HCT116 (cell line): ENCODE measurements at regions not wholly inside any gene's neighbourhood (a gene's known extent, or its start where the extent isn't known, plus 50 kb on each side); places are given as distances from the start of the nearest gene placed in this dataset.

Experiments
- ATAC-seq: fragments of 200-7000 bp; cut with Tn5 transposase; 2 replicates; pipeline ENCODE4 v1.9.1; 2020; ENCODE audit warnings: mild to moderate bottlenecking, moderate library complexity
- BruUV-seq: library from RNA; stranded (reverse); fragments of 400-500 nt; replicated peaks from 2 replicates; lab custom pipeline; 2021; lab: Mats Ljungman, UMichigan
- CTCF ChIA-PET: fragments of 300-600 bp; sonication (Branson Sonifier 250); formaldehyde crosslinking; loops from one replicate; lab custom pipeline; 2021; ENCODE audit warnings: antibody characterized with exemption; lab: Charles Lee
- POLR2A ChIA-PET: fragments of 300-600, 350-600 bp; sonication (Branson Sonifier 250); formaldehyde crosslinking; loops from one replicate; lab custom pipeline; 2021; ENCODE audit warnings: antibody characterized with exemption; lab: Charles Lee
- RAD21 ChIA-PET, 2 experiments: fragments of 300-600 bp; sonication (Branson Sonifier 250); formaldehyde crosslinking; loops; one replicate each; lab custom pipeline; 2023; ENCODE audit warnings: low total read pairs in 2 of 2; ENCODE audit not compliant: uncharacterized antibody in 2 of 2, unreplicated experiment in 2 of 2, low non-redundant PET in 1 of 2; lab: Charles Lee
- DNase-seq: peaks from one replicate; pipeline ENCODE4 v3.0.0-alpha.2; 2010; ENCODE audit warnings: low read depth, low spot score
- H2AFZ ChIP-seq: fragments of 200-600 bp; shearing (Covaris generic), sonication (generic); 2 replicates; pipeline ENCODE4 v1.6.1; 2017; ENCODE audit warnings: low read depth, mixed run types, mixed read lengths, antibody characterized with exemption, low read length; ENCODE audit not compliant: poor library complexity, severe bottlenecking
- H3K27ac ChIP-seq: 2 replicates; pipeline ENCODE4 v1.5.1; 2012; ENCODE audit warnings: low read depth, low read length
- H3K27me3 ChIP-seq: fragments of 200-600 bp; sonication (generic); 2 replicates; pipeline ENCODE4 v1.6.1; 2016; ENCODE audit warnings: mixed run types, low read length, mixed read lengths; ENCODE audit not compliant: insufficient read depth
- H3K36me3 ChIP-seq, 2 experiments: fragments of 200-500 bp in 1 of 2; fragments of 200-600 bp in 1 of 2; sonication (Bioruptor generic) in 1 of 2; sonication (generic) in 1 of 2; 2 replicates each; pipeline versions ENCODE4 v1.5.1 to v1.6.1; 2014 to 2016; ENCODE audit warnings: low read length in 2 of 2, inconsistent platforms in 1 of 2, mixed read lengths in 1 of 2, mixed run types in 1 of 2; ENCODE audit not compliant: insufficient read depth in 2 of 2, control insufficient read depth in 1 of 2
- H3K4me1 ChIP-seq, 2 experiments: fragments of 200-600 bp in 1 of 2; sonication (generic) in 1 of 2; 2 replicates each; pipeline versions ENCODE4 v1.5.1 to v1.6.1; 2012 to 2017; ENCODE audit warnings: low read length in 2 of 2, inconsistent platforms in 1 of 2, mild to moderate bottlenecking in 1 of 2, mixed read lengths in 1 of 2, mixed run types in 1 of 2, moderate library complexity in 1 of 2; ENCODE audit not compliant: insufficient read depth in 2 of 2, control insufficient read depth in 1 of 2
- H3K4me2 ChIP-seq: fragments of 200-600 bp; sonication (generic); 2 replicates; pipeline ENCODE4 v1.6.1; 2017; ENCODE audit warnings: mixed run types, low read length, mixed read lengths
- H3K4me3 ChIP-seq, 2 experiments: fragments of 200-600 bp in 1 of 2; sonication (generic) in 1 of 2; replicated peaks in 1 of 2; 2 replicates each; pipeline ENCODE4 v1.5.1; 2011 to 2016; ENCODE audit warnings: low read length in 2 of 2, control low read depth in 1 of 2, low read depth in 1 of 2, mild to moderate bottlenecking in 1 of 2, mixed read lengths in 1 of 2, mixed run types in 1 of 2
- H3K79me2 ChIP-seq: fragments of 200-600 bp; sonication (generic); 2 replicates; pipeline ENCODE4 v1.6.1; 2017; ENCODE audit warnings: mild to moderate bottlenecking, mixed run types, low read length, moderate library complexity, mixed read lengths; ENCODE audit not compliant: insufficient read depth
- H3K9ac ChIP-seq: fragments of 200-600 bp; sonication (generic); 2 replicates; pipeline ENCODE4 v1.6.1; 2016; ENCODE audit warnings: low read length, mixed read lengths
- H3K9me2 ChIP-seq: fragments of 200-600 bp; sonication (generic), shearing (Covaris generic); 2 replicates; pipeline ENCODE4 v1.6.1; 2017; ENCODE audit warnings: mixed run types, mild to moderate bottlenecking, moderate library complexity; ENCODE audit not compliant: insufficient read depth
- H3K9me3 ChIP-seq, 2 experiments: fragments of 200-500 bp in 1 of 2; fragments of 200-600 bp in 1 of 2; sonication (Bioruptor generic) in 1 of 2; sonication (generic) in 1 of 2; 2 replicates each; pipeline ENCODE4 v1.6.1; 2014 to 2017; ENCODE audit warnings: low read length in 2 of 2, mixed read lengths in 2 of 2, inconsistent platforms in 1 of 2, low read depth in 1 of 2, mild to moderate bottlenecking in 1 of 2, mixed run types in 1 of 2, moderate library complexity in 1 of 2; ENCODE audit not compliant: control insufficient read depth in 1 of 2, insufficient read depth in 1 of 2
- H4K20me1 ChIP-seq: fragments of 200-600 bp; sonication (generic), shearing (Covaris generic); 2 replicates; pipeline ENCODE4 v1.6.1; 2017; ENCODE audit warnings: mixed run types, mild to moderate bottlenecking, moderate library complexity; ENCODE audit not compliant: insufficient read depth
- CEBPB ChIP-seq: IDR thresholded peaks from 2 replicates; pipeline ENCODE4 v1.6.1; 2012; ENCODE audit warnings: low read depth
- ELF1 ChIP-seq: IDR thresholded peaks from 2 replicates; pipeline ENCODE4 v1.6.1; 2012; ENCODE audit warnings: low read depth, borderline replicate concordance
- EZH2phosphoT487 ChIP-seq: fragments of 200-600 bp; IDR thresholded peaks from 2 replicates; pipeline ENCODE4 v1.6.1; 2018; ENCODE audit warnings: antibody characterized with exemption, borderline replicate concordance
- POLR2AphosphoS5 ChIP-seq: IDR thresholded peaks from 2 replicates; pipeline ENCODE4 v1.6.1; 2011; ENCODE audit warnings: mild to moderate bottlenecking, low read depth, low read length, moderate library complexity
- RAD21 ChIP-seq: IDR thresholded peaks from 2 replicates; pipeline ENCODE4 v1.6.1; 2012; ENCODE audit warnings: low read depth, mild to moderate bottlenecking
- SIN3A ChIP-seq: IDR thresholded peaks from 2 replicates; pipeline ENCODE4 v1.6.1; 2012; ENCODE audit warnings: low read depth
- SRF ChIP-seq: IDR thresholded peaks from 2 replicates; pipeline ENCODE4 v1.6.1; 2012; ENCODE audit warnings: low read depth
- TCF7L2 ChIP-seq: IDR thresholded peaks from 2 replicates; pipeline ENCODE4 v1.7.0; 2011; ENCODE audit warnings: borderline replicate concordance, inconsistent platforms; ENCODE audit not compliant: insufficient read depth, insufficient read length; ENCODE audit errors: extremely low read depth
- YY1 ChIP-seq: IDR thresholded peaks from 2 replicates; pipeline ENCODE4 v1.6.1; 2011; ENCODE audit warnings: low read length, low read depth, moderate library complexity, mild to moderate bottlenecking; ENCODE audit not compliant: insufficient replicate concordance; ENCODE audit errors: extremely low read depth
- ZNF274 ChIP-seq: fragments of 200-500 bp; sonication (Bioruptor generic); IDR thresholded peaks from 2 replicates; pipeline ENCODE4 v1.6.1; 2014; ENCODE audit warnings: mild to moderate bottlenecking, low read depth, low read length, inconsistent platforms
- intact Hi-C: fragments of 100-400 bp; cut with micrococcal nuclease; formaldehyde crosslinking; loops from 2 replicates; pipeline ENCODE4 v1.10.0; 2022
- TF ChIP-seq, protein P1 (sequence below): IDR thresholded peaks from 2 replicates; pipeline ENCODE4 v1.6.1; 2012
- TF ChIP-seq, protein P2 (sequence below): IDR thresholded peaks from 2 replicates; pipeline ENCODE4 v1.6.1; 2011; ENCODE audit warnings: mild to moderate bottlenecking, low read length, moderate library complexity; ENCODE audit not compliant: insufficient replicate concordance; ENCODE audit errors: extremely low read depth
- TF ChIP-seq, protein P3 (sequence below), 3 experiments: fragments of 200-600 bp in 1 of 3; sonication (generic) in 1 of 3; IDR thresholded peaks in 2 of 3; conservative IDR thresholded peaks in 1 of 3; 2 replicates each; pipeline ENCODE4 v1.5.1; 2012 to 2017; ENCODE audit warnings: low read depth in 2 of 3, low read length in 2 of 3, antibody characterized with exemption in 1 of 3, borderline replicate concordance in 1 of 3, control low read depth in 1 of 3, mild to moderate bottlenecking in 1 of 3, mixed read lengths in 1 of 3, mixed run types in 1 of 3, moderate library complexity in 1 of 3; ENCODE audit not compliant: insufficient read depth in 1 of 3
- TF ChIP-seq, protein P4 (sequence below): IDR thresholded peaks from 2 replicates; pipeline ENCODE4 v1.6.1; 2012

DNA sequence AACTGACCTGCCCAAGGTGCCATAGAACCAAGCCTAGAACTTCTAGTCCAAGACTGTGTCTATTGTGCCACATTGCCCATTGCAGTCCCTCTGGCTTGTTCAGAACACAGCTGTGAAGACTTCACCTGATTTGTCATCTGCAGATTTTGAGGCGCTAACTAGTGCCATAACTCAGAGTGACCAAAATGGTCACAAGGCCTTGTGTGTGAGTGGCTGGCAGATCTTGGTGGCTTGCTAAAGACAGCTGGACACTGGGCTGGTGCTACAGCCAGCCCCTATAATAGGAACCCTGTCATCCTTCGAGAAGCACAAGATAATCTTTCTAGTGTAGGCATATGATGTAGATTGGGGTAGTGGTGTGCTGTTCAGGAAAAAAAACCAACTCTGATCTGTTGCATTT is 63.7 kb upstream of the IFNLR1 start:
- H3K9me3 ChIP-seq: no peaks in the 10 kb centered on the region
- CTCF ChIA-PET: no interaction called here
- H2AFZ ChIP-seq: no peak overlapping the region
- H3K9me2 ChIP-seq: no peaks in the 10 kb centered on the region
- H3K79me2 ChIP-seq: no peaks in the 10 kb centered on the region
- DNase-seq: no peak
- no peaks in the 10 kb centered on the region for H3K36me3 ChIP-seq
- peaks cover 0 to 6% of the 10 kb centered on the region in 2 experiments; a peak in 1 of 4 replicates for H3K4me1 ChIP-seq
- intact Hi-C loops: no loop called here
- POLR2A ChIA-PET: no interaction called here
- TF ChIP-seq CEBPB (no peak), SRF (no peak), EZH2phosphoT487 (no peak), RAD21 (no peak), ELF1 (no peak), POLR2AphosphoS5 (no peak), SIN3A (no peak), TCF7L2 (no peak), YY1 (no peak), ZNF274 (no peak)
- TF ChIP-seq, protein P1, sequence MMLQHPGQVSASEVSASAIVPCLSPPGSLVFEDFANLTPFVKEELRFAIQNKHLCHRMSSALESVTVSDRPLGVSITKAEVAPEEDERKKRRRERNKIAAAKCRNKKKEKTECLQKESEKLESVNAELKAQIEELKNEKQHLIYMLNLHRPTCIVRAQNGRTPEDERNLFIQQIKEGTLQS: no peak
- TF ChIP-seq, protein P2, sequence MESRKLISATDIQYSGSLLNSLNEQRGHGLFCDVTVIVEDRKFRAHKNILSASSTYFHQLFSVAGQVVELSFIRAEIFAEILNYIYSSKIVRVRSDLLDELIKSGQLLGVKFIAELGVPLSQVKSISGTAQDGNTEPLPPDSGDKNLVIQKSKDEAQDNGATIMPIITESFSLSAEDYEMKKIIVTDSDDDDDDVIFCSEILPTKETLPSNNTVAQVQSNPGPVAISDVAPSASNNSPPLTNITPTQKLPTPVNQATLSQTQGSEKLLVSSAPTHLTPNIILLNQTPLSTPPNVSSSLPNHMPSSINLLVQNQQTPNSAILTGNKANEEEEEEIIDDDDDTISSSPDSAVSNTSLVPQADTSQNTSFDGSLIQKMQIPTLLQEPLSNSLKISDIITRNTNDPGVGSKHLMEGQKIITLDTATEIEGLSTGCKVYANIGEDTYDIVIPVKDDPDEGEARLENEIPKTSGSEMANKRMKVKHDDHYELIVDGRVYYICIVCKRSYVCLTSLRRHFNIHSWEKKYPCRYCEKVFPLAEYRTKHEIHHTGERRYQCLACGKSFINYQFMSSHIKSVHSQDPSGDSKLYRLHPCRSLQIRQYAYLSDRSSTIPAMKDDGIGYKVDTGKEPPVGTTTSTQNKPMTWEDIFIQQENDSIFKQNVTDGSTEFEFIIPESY: no peak
- TF ChIP-seq, protein P3, sequence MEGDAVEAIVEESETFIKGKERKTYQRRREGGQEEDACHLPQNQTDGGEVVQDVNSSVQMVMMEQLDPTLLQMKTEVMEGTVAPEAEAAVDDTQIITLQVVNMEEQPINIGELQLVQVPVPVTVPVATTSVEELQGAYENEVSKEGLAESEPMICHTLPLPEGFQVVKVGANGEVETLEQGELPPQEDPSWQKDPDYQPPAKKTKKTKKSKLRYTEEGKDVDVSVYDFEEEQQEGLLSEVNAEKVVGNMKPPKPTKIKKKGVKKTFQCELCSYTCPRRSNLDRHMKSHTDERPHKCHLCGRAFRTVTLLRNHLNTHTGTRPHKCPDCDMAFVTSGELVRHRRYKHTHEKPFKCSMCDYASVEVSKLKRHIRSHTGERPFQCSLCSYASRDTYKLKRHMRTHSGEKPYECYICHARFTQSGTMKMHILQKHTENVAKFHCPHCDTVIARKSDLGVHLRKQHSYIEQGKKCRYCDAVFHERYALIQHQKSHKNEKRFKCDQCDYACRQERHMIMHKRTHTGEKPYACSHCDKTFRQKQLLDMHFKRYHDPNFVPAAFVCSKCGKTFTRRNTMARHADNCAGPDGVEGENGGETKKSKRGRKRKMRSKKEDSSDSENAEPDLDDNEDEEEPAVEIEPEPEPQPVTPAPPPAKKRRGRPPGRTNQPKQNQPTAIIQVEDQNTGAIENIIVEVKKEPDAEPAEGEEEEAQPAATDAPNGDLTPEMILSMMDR (IDR thresholded peaks at IDR 0.05 in 2 of 3, conservative IDR thresholded peaks at IDR 0.05 in 1 of 3; ENCODE audit: borderline replicate concordance in 1 of 3, insufficient read depth in 1 of 3, low read depth in 2 of 3, low read length in 2 of 3): no peak
- TF ChIP-seq, protein P4, sequence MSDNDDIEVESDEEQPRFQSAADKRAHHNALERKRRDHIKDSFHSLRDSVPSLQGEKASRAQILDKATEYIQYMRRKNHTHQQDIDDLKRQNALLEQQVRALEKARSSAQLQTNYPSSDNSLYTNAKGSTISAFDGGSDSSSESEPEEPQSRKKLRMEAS: no peak
- TF ChIP-seq, all 23 proteins: peak for 0
- RAD21 ChIA-PET: no interaction called here
- Histone ChIP-seq H3K27me3 (no peaks in the 10 kb centered on the region), H3K27ac (no peak overlapping the region), H4K20me1 (no peaks in the 10 kb centered on the region), H3K9ac (no peak overlapping the region), H3K4me2 (no peak overlapping the region), H3K4me3 (no peak overlapping the region)
- no peak for ATAC-seq
- BruUV-seq: no TSS peak
